Kidney epithelial cell (primary cell): ENCODE measurements at regions not wholly inside any gene's neighbourhood (a gene's known extent, or its start where the extent isn't known, plus 50 kb on each side); places are given as distances from the start of the nearest gene placed in this dataset.

Experiments used
- DNase-seq: peaks from one replicate; pipeline ENCODE4 v3.0.0-alpha.2; 2010; ENCODE audit warnings: low read depth
- H3K27me3 ChIP-seq: 2 replicates; pipeline ENCODE4 v1.6.0; 2011; ENCODE audit warnings: low read length; ENCODE audit not compliant: control insufficient read depth, insufficient read depth
- H3K36me3 ChIP-seq: 2 replicates; pipeline ENCODE4 v1.5.1; 2011; ENCODE audit warnings: low read length; ENCODE audit not compliant: control insufficient read depth, insufficient read depth
- H3K4me3 ChIP-seq: 2 replicates; pipeline ENCODE4 v1.5.1; 2011; ENCODE audit warnings: low read depth, mild to moderate bottlenecking, control low read depth, low read length
- CTCF ChIP-seq: IDR thresholded peaks from 2 replicates; pipeline ENCODE4 v1.5.1; 2011; ENCODE audit warnings: mild to moderate bottlenecking, moderate library complexity, low read length, control low read depth, inconsistent platforms; ENCODE audit not compliant: insufficient read depth, poor library complexity, severe bottlenecking

- no peak for TF ChIP-seq CTCF
- Histone ChIP-seq H3K27me3 (no peaks in the 10 kb centered on the region), H3K4me3 (no peak overlapping the region), H3K36me3 (no peaks in the 10 kb centered on the region)
- DNase-seq: no peak
Measured at GRCh38 chr11:116224889-116225200, 547.9 kb downstream of the BUD13 start.

GRCh38 chr11:116224154-116224888 lies 548.5 kb downstream of the BUD13 start:
- H3K4me3 ChIP-seq: no peak overlapping the region
- DNase-seq: no peak

GRCh38 chr11:116221351-116221750 lies 551.4 kb downstream of the BUD13 start:
- no peak for DNase-seq
- no peaks in the 10 kb centered on the region for H3K27me3 ChIP-seq
- TF ChIP-seq CTCF: no peak
- H3K4me3 ChIP-seq: no peak overlapping the region
- no peaks in the 10 kb centered on the region for H3K36me3 ChIP-seq

More at GRCh38 chr11:116224154-116224888, 548.5 kb downstream of the BUD13 start:
- H3K36me3 ChIP-seq: no peaks in the 10 kb centered on the region
- no peaks in the 10 kb centered on the region for H3K27me3 ChIP-seq
- TF ChIP-seq CTCF: peak; percentile 85

- H3K4me3 ChIP-seq: no peak overlapping the region
- H3K36me3 ChIP-seq: no peaks in the 10 kb centered on the region
- no peak for DNase-seq
- TF ChIP-seq CTCF: no peak
- H3K27me3 ChIP-seq: peaks cover 2% of the 10 kb centered on the region
Measured at GRCh38 chr11:116219171-116219635, 553.6 kb downstream of the BUD13 start.

- no peak for DNase-seq
- Histone ChIP-seq H3K4me3 (no peak overlapping the region), H3K36me3 (no peaks in the 10 kb centered on the region), H3K27me3 (peaks cover 2% of the 10 kb centered on the region)
- TF ChIP-seq CTCF: no peak
Measured at GRCh38 chr11:116217441-116217840, 555.3 kb downstream of the BUD13 start.

GRCh38 chr11:116217006-116217405 lies 555.8 kb downstream of the BUD13 start:
- DNase-seq: no peak
- peaks cover 2% of the 10 kb centered on the region for H3K27me3 ChIP-seq
- peak; percentile 55 for TF ChIP-seq CTCF
- no peak overlapping the region for H3K4me3 ChIP-seq
- no peaks in the 10 kb centered on the region for H3K36me3 ChIP-seq
